GM12892 (cell line): ENCODE measurements at regions not wholly inside any gene's neighbourhood (a gene's known extent, or its start where the extent isn't known, plus 50 kb on each side); places are given as distances from the start of the nearest gene placed in this dataset.

Source experiments
- DNase-seq: peaks from one replicate; pipeline ENCODE4 v3.0.0; 2011; ENCODE audit not compliant: insufficient read length
- FAIRE-seq: peaks from 2 replicates; lab custom pipeline; 2011; peaks lifted over from hg19 to GRCh38; lab: Jason Lieb, UNC
- POLR2A ChIP-seq: IDR thresholded peaks from 2 replicates; pipeline ENCODE4 v1.6.1; 2011; ENCODE audit warnings: low read depth, low read length, control low read depth
- TAF1 ChIP-seq: IDR thresholded peaks from 2 replicates; pipeline ENCODE4 v1.6.1; 2011; ENCODE audit warnings: low read depth, mild to moderate bottlenecking, control low read depth, low read length, borderline replicate concordance

GRCh38 chr4:182968917-182969650, 51.9 kb upstream of the DCTD start:
- no peak for DNase-seq
- TF ChIP-seq TAF1 (no peak), POLR2A (no peak)
- no peak for FAIRE-seq

- FAIRE-seq (no peak), DNase-seq (no peak)
- no peak for TF ChIP-seq TAF1
Observed at GRCh38 chr4:182967403-182967802, 50.2 kb upstream of the DCTD start.
